HL-60/S4 treated with retinoic acid at 250 ng/mL for 4 days and 3 days (cell line): ENCODE measurements at regions not wholly inside any gene's neighbourhood (a gene's known extent, or its start where the extent isn't known, plus 50 kb on each side); places are given as distances from the start of the nearest gene placed in this dataset.
"Not testable (repeated sequence)": the region's sequence is repeated elsewhere in the genome, so short reads cannot be mapped to it uniquely, and the experiment has no call there.

Source experiments
- in situ Hi-C: fragments of 300-500 bp; cut with MboI; formaldehyde crosslinking; loops from 2 replicates; pipeline ENCODE4 v1.7.0; 2022; ENCODE audit warnings: low sequenced_read_pairs

- in situ Hi-C loops = no loop called here
Observed at GRCh38 chr7:12979181-12979580, 291.7 kb downstream of the ARL4A start.

GRCh38 chr7:12982178-12982577, 294.7 kb downstream of the ARL4A start:
- in situ Hi-C loops = no loop called here

- in situ Hi-C loops = no loop called here
Observed at GRCh38 chr7:12984117-12984516, 296.7 kb downstream of the ARL4A start.

GRCh38 chr7:12985228-12985627, 297.8 kb downstream of the ARL4A start:
- in situ Hi-C loops = no loop called here

GRCh38 chr7:12985752-12986151, 298.3 kb downstream of the ARL4A start:
- in situ Hi-C loops = no loop called here

GRCh38 chr7:12987238-12987637, 299.8 kb downstream of the ARL4A start:
- in situ Hi-C loops = no loop called here

- in situ Hi-C loops = no loop called here
Observed at GRCh38 chr7:12990440-12990839, 303.0 kb downstream of the ARL4A start.

- in situ Hi-C loops = no loop called here
Observed at GRCh38 chr7:12993025-12993424, 305.6 kb downstream of the ARL4A start.

- in situ Hi-C loops = no loop called here
Observed at GRCh38 chr7:12995912-12996469, 308.6 kb downstream of the ARL4A start.

- in situ Hi-C loops = no loop called here
Observed at GRCh38 chr7:13007331-13007730, 319.9 kb downstream of the ARL4A start.

GRCh38 chr7:13009517-13009916, 322.1 kb downstream of the ARL4A start:
- in situ Hi-C loops = no loop called here

GRCh38 chr7:13014011-13014410, 326.6 kb downstream of the ARL4A start:
- in situ Hi-C loops = no loop called here

GRCh38 chr7:13016036-13016581, 328.7 kb downstream of the ARL4A start:
- in situ Hi-C loops = no loop called here

- in situ Hi-C loops = no loop called here
Observed at GRCh38 chr7:13016592-13017332, 329.3 kb downstream of the ARL4A start.

- in situ Hi-C loops = no loop called here
Observed at GRCh38 chr7:13017333-13017857, 330.0 kb downstream of the ARL4A start.

GRCh38 chr7:13017881-13018280, 330.4 kb downstream of the ARL4A start:
- in situ Hi-C loops = no loop called here

- in situ Hi-C loops = no loop called here
Observed at GRCh38 chr7:13021566-13022300, 334.3 kb downstream of the ARL4A start.

GRCh38 chr7:13024121-13024674, 336.8 kb downstream of the ARL4A start:
- in situ Hi-C loops = no loop called here

- in situ Hi-C loops = not testable (repeated sequence)
Observed at GRCh38 chr7:13025043-13025442, 337.6 kb downstream of the ARL4A start.

GRCh38 chr7:13027321-13027720, 339.9 kb downstream of the ARL4A start:
- in situ Hi-C loops = no loop called here
